HCT116 (cell line): ENCODE measurements at regions not wholly inside any gene's neighbourhood (a gene's known extent, or its start where the extent isn't known, plus 50 kb on each side); places are given as distances from the start of the nearest gene placed in this dataset.

Experiments used
- ATAC-seq: fragments of 200-7000 bp; cut with Tn5 transposase; 2 replicates; pipeline ENCODE4 v1.9.1; 2020; ENCODE audit warnings: mild to moderate bottlenecking, moderate library complexity
- BruUV-seq: library from RNA; stranded (reverse); fragments of 400-500 nt; replicated peaks from 2 replicates; lab custom pipeline; 2021; lab: Mats Ljungman, UMichigan
- CTCF ChIA-PET: fragments of 300-600 bp; sonication (Branson Sonifier 250); formaldehyde crosslinking; loops from one replicate; lab custom pipeline; 2021; ENCODE audit warnings: antibody characterized with exemption; lab: Charles Lee
- POLR2A ChIA-PET: fragments of 300-600, 350-600 bp; sonication (Branson Sonifier 250); formaldehyde crosslinking; loops from one replicate; lab custom pipeline; 2021; ENCODE audit warnings: antibody characterized with exemption; lab: Charles Lee
- RAD21 ChIA-PET, 2 experiments: fragments of 300-600 bp; sonication (Branson Sonifier 250); formaldehyde crosslinking; loops; one replicate each; lab custom pipeline; 2023; ENCODE audit warnings: low total read pairs in 2 of 2; ENCODE audit not compliant: uncharacterized antibody in 2 of 2, unreplicated experiment in 2 of 2, low non-redundant PET in 1 of 2; lab: Charles Lee
- DNase-seq: peaks from one replicate; pipeline ENCODE4 v3.0.0-alpha.2; 2010; ENCODE audit warnings: low read depth, low spot score
- H2AFZ ChIP-seq: fragments of 200-600 bp; shearing (Covaris generic), sonication (generic); 2 replicates; pipeline ENCODE4 v1.6.1; 2017; ENCODE audit warnings: low read depth, mixed run types, mixed read lengths, antibody characterized with exemption, low read length; ENCODE audit not compliant: poor library complexity, severe bottlenecking
- H3K27ac ChIP-seq: 2 replicates; pipeline ENCODE4 v1.5.1; 2012; ENCODE audit warnings: low read depth, low read length
- H3K27me3 ChIP-seq: fragments of 200-600 bp; sonication (generic); 2 replicates; pipeline ENCODE4 v1.6.1; 2016; ENCODE audit warnings: mixed run types, low read length, mixed read lengths; ENCODE audit not compliant: insufficient read depth
- H3K36me3 ChIP-seq, 2 experiments: fragments of 200-500 bp in 1 of 2; fragments of 200-600 bp in 1 of 2; sonication (Bioruptor generic) in 1 of 2; sonication (generic) in 1 of 2; 2 replicates each; pipeline versions ENCODE4 v1.5.1 to v1.6.1; 2014 to 2016; ENCODE audit warnings: low read length in 2 of 2, inconsistent platforms in 1 of 2, mixed read lengths in 1 of 2, mixed run types in 1 of 2; ENCODE audit not compliant: insufficient read depth in 2 of 2, control insufficient read depth in 1 of 2
- H3K4me1 ChIP-seq, 2 experiments: fragments of 200-600 bp in 1 of 2; sonication (generic) in 1 of 2; 2 replicates each; pipeline versions ENCODE4 v1.5.1 to v1.6.1; 2012 to 2017; ENCODE audit warnings: low read length in 2 of 2, inconsistent platforms in 1 of 2, mild to moderate bottlenecking in 1 of 2, mixed read lengths in 1 of 2, mixed run types in 1 of 2, moderate library complexity in 1 of 2; ENCODE audit not compliant: insufficient read depth in 2 of 2, control insufficient read depth in 1 of 2
- H3K4me2 ChIP-seq: fragments of 200-600 bp; sonication (generic); 2 replicates; pipeline ENCODE4 v1.6.1; 2017; ENCODE audit warnings: mixed run types, low read length, mixed read lengths
- H3K4me3 ChIP-seq, 2 experiments: fragments of 200-600 bp in 1 of 2; sonication (generic) in 1 of 2; replicated peaks in 1 of 2; 2 replicates each; pipeline ENCODE4 v1.5.1; 2011 to 2016; ENCODE audit warnings: low read length in 2 of 2, control low read depth in 1 of 2, low read depth in 1 of 2, mild to moderate bottlenecking in 1 of 2, mixed read lengths in 1 of 2, mixed run types in 1 of 2
- H3K79me2 ChIP-seq: fragments of 200-600 bp; sonication (generic); 2 replicates; pipeline ENCODE4 v1.6.1; 2017; ENCODE audit warnings: mild to moderate bottlenecking, mixed run types, low read length, moderate library complexity, mixed read lengths; ENCODE audit not compliant: insufficient read depth
- H3K9ac ChIP-seq: fragments of 200-600 bp; sonication (generic); 2 replicates; pipeline ENCODE4 v1.6.1; 2016; ENCODE audit warnings: low read length, mixed read lengths
- H3K9me2 ChIP-seq: fragments of 200-600 bp; sonication (generic), shearing (Covaris generic); 2 replicates; pipeline ENCODE4 v1.6.1; 2017; ENCODE audit warnings: mixed run types, mild to moderate bottlenecking, moderate library complexity; ENCODE audit not compliant: insufficient read depth
- H3K9me3 ChIP-seq, 2 experiments: fragments of 200-500 bp in 1 of 2; fragments of 200-600 bp in 1 of 2; sonication (Bioruptor generic) in 1 of 2; sonication (generic) in 1 of 2; 2 replicates each; pipeline ENCODE4 v1.6.1; 2014 to 2017; ENCODE audit warnings: low read length in 2 of 2, mixed read lengths in 2 of 2, inconsistent platforms in 1 of 2, low read depth in 1 of 2, mild to moderate bottlenecking in 1 of 2, mixed run types in 1 of 2, moderate library complexity in 1 of 2; ENCODE audit not compliant: control insufficient read depth in 1 of 2, insufficient read depth in 1 of 2
- H4K20me1 ChIP-seq: fragments of 200-600 bp; sonication (generic), shearing (Covaris generic); 2 replicates; pipeline ENCODE4 v1.6.1; 2017; ENCODE audit warnings: mixed run types, mild to moderate bottlenecking, moderate library complexity; ENCODE audit not compliant: insufficient read depth
- CBX3 ChIP-seq: IDR thresholded peaks from 2 replicates; pipeline ENCODE4 v1.6.1; 2012; ENCODE audit warnings: low read depth
- ELF1 ChIP-seq: IDR thresholded peaks from 2 replicates; pipeline ENCODE4 v1.6.1; 2012; ENCODE audit warnings: low read depth, borderline replicate concordance
- EZH2 ChIP-seq: fragments of 200-600 bp; sonication (generic); IDR thresholded peaks from 2 replicates; pipeline ENCODE4 v1.6.1; 2017; ENCODE audit warnings: antibody characterized with exemption, mixed run types
- FOSL1 ChIP-seq: IDR thresholded peaks from 2 replicates; pipeline ENCODE4 v1.6.1; 2012; ENCODE audit warnings: low read depth
- POLR2AphosphoS5 ChIP-seq: IDR thresholded peaks from 2 replicates; pipeline ENCODE4 v1.6.1; 2011; ENCODE audit warnings: mild to moderate bottlenecking, low read depth, low read length, moderate library complexity
- SIN3A ChIP-seq: IDR thresholded peaks from 2 replicates; pipeline ENCODE4 v1.6.1; 2012; ENCODE audit warnings: low read depth
- SP1 ChIP-seq: IDR thresholded peaks from 2 replicates; pipeline ENCODE4 v1.6.1; 2012; ENCODE audit warnings: low read depth
- YY1 ChIP-seq: IDR thresholded peaks from 2 replicates; pipeline ENCODE4 v1.6.1; 2011; ENCODE audit warnings: low read length, low read depth, moderate library complexity, mild to moderate bottlenecking; ENCODE audit not compliant: insufficient replicate concordance; ENCODE audit errors: extremely low read depth
- ZFX ChIP-seq: fragments of 450-650 bp; IDR thresholded peaks from 2 replicates; pipeline ENCODE4 v1.6.1; 2017
- intact Hi-C: fragments of 100-400 bp; cut with micrococcal nuclease; formaldehyde crosslinking; loops from 2 replicates; pipeline ENCODE4 v1.10.0; 2022
- TF ChIP-seq, protein P1 (sequence below): IDR thresholded peaks from 2 replicates; pipeline ENCODE4 v1.6.1; 2011; ENCODE audit warnings: mild to moderate bottlenecking, low read length, moderate library complexity; ENCODE audit not compliant: insufficient replicate concordance; ENCODE audit errors: extremely low read depth
- TF ChIP-seq, protein P2 (sequence below): IDR thresholded peaks from 2 replicates; pipeline ENCODE4 v1.6.1; 2012
- TF ChIP-seq, protein P3 (sequence below): IDR thresholded peaks from 2 replicates; pipeline ENCODE4 v1.6.1; 2012; ENCODE audit warnings: low read depth

DNA sequence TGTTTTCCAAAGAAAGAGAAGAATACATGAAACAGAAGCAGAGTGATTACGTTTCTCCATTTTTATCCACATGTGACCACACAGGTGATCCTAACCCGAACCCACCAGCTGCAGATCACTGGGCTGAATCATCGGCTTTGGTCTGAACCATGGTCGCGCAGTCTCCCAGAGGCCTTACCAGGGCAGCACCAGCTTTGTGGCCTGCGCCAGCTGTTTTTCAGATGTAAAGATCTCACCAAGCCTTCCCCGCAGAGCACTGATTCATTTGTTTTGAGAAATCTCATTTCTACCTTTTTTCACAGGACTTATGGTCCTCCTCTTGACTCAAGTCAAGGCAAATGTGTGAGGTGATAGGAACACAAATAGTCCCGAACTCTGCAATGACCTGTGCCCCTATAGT is 207.0 kb upstream of the PPP2R2D start:
- ATAC-seq (no peak), DNase-seq (no peak)
- intact Hi-C loops: no loop called here
- POLR2A ChIA-PET: no interaction called here
- TF ChIP-seq CBX3: no peak
- no peak for TF ChIP-seq SIN3A
- no peak for TF ChIP-seq SP1
- TF ChIP-seq, protein P1, sequence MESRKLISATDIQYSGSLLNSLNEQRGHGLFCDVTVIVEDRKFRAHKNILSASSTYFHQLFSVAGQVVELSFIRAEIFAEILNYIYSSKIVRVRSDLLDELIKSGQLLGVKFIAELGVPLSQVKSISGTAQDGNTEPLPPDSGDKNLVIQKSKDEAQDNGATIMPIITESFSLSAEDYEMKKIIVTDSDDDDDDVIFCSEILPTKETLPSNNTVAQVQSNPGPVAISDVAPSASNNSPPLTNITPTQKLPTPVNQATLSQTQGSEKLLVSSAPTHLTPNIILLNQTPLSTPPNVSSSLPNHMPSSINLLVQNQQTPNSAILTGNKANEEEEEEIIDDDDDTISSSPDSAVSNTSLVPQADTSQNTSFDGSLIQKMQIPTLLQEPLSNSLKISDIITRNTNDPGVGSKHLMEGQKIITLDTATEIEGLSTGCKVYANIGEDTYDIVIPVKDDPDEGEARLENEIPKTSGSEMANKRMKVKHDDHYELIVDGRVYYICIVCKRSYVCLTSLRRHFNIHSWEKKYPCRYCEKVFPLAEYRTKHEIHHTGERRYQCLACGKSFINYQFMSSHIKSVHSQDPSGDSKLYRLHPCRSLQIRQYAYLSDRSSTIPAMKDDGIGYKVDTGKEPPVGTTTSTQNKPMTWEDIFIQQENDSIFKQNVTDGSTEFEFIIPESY: no peak
- TF ChIP-seq, protein P2, sequence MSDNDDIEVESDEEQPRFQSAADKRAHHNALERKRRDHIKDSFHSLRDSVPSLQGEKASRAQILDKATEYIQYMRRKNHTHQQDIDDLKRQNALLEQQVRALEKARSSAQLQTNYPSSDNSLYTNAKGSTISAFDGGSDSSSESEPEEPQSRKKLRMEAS: no peak
- TF ChIP-seq ZFX: no peak
- TF ChIP-seq EZH2: no peak
- no peak for TF ChIP-seq POLR2AphosphoS5
- TF ChIP-seq, protein P3, sequence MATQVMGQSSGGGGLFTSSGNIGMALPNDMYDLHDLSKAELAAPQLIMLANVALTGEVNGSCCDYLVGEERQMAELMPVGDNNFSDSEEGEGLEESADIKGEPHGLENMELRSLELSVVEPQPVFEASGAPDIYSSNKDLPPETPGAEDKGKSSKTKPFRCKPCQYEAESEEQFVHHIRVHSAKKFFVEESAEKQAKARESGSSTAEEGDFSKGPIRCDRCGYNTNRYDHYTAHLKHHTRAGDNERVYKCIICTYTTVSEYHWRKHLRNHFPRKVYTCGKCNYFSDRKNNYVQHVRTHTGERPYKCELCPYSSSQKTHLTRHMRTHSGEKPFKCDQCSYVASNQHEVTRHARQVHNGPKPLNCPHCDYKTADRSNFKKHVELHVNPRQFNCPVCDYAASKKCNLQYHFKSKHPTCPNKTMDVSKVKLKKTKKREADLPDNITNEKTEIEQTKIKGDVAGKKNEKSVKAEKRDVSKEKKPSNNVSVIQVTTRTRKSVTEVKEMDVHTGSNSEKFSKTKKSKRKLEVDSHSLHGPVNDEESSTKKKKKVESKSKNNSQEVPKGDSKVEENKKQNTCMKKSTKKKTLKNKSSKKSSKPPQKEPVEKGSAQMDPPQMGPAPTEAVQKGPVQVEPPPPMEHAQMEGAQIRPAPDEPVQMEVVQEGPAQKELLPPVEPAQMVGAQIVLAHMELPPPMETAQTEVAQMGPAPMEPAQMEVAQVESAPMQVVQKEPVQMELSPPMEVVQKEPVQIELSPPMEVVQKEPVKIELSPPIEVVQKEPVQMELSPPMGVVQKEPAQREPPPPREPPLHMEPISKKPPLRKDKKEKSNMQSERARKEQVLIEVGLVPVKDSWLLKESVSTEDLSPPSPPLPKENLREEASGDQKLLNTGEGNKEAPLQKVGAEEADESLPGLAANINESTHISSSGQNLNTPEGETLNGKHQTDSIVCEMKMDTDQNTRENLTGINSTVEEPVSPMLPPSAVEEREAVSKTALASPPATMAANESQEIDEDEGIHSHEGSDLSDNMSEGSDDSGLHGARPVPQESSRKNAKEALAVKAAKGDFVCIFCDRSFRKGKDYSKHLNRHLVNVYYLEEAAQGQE: no peak
- no peak for TF ChIP-seq YY1
- TF ChIP-seq FOSL1: no peak
- no peak for TF ChIP-seq ELF1
- Histone ChIP-seq H3K79me2 (no peaks in the 10 kb centered on the region), H3K4me1 (no peaks in the 10 kb centered on the region), H3K9me3 (no peaks in the 10 kb centered on the region), H2AFZ (no peak overlapping the region), H3K36me3 (no peaks in the 10 kb centered on the region), H3K9ac (no peak overlapping the region), H3K4me3 (no peak overlapping the region), H3K27ac (no peak overlapping the region), H3K27me3 (0 out of 2 replicates have a peak, but pooled peaks cover 4% of the 10 kb centered on the region), H3K4me2 (no peak overlapping the region), H3K9me2 (no peaks in the 10 kb centered on the region), H4K20me1 (no peaks in the 10 kb centered on the region)
- RAD21 ChIA-PET: no interaction called here
- CTCF ChIA-PET: no interaction called here
- no TSS peak for BruUV-seq
